ENCODE measurements at regions not wholly inside any gene's neighbourhood (a gene's known extent, or its start where the extent isn't known, plus 50 kb on each side); places are given as distances from the start of the nearest gene placed in this dataset.

DNA sequence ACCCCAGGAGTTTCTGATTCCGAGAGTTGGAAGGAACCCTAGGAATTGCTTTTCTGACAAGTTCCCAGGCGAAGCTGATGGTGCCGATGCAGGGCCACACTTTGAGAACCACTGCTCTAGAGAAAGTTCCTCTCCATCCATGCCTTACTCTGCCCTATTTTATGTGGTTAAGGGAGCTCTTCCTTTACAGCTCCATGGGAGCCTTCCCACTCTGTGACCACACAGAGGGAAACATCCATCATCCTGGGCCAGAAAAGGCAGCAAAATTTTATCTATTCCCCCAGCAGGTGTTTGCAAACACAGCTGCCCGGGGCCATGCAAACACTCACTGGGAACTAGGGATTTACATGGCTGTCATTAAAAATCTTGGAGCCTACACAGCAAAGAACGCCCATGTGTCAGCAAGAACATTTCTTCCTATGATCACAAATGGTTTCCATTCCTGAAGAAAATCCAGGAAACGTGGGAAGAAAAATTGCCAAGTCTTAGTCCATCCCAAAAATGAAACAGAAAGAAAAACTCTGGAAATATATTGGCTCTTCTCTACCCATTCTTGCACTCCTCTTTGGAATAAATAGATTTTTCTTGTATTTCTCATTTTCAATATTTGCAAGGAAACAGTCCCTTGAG, 252.7 kb downstream of the PMP22 start:
- H3K27me3 ChIP-seq (ENCODE audit: control insufficient read depth, insufficient read depth, low read length), result no peaks in the 10 kb centered on the region
- TF ChIP-seq, protein P1, sequence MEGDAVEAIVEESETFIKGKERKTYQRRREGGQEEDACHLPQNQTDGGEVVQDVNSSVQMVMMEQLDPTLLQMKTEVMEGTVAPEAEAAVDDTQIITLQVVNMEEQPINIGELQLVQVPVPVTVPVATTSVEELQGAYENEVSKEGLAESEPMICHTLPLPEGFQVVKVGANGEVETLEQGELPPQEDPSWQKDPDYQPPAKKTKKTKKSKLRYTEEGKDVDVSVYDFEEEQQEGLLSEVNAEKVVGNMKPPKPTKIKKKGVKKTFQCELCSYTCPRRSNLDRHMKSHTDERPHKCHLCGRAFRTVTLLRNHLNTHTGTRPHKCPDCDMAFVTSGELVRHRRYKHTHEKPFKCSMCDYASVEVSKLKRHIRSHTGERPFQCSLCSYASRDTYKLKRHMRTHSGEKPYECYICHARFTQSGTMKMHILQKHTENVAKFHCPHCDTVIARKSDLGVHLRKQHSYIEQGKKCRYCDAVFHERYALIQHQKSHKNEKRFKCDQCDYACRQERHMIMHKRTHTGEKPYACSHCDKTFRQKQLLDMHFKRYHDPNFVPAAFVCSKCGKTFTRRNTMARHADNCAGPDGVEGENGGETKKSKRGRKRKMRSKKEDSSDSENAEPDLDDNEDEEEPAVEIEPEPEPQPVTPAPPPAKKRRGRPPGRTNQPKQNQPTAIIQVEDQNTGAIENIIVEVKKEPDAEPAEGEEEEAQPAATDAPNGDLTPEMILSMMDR (IDR thresholded peaks at IDR 0.05; ENCODE audit: insufficient read depth, low read length, severe bottlenecking), result no peak
- no peak overlapping the region for H3K4me3 ChIP-seq (ENCODE audit: low read depth, low read length)
- no peak for DNase-seq (ENCODE audit: low read depth)
- H3K36me3 ChIP-seq (ENCODE audit: control insufficient read depth, insufficient read depth, low read length), result no peaks in the 10 kb centered on the region
- no peak for FAIRE-seq

DNA sequence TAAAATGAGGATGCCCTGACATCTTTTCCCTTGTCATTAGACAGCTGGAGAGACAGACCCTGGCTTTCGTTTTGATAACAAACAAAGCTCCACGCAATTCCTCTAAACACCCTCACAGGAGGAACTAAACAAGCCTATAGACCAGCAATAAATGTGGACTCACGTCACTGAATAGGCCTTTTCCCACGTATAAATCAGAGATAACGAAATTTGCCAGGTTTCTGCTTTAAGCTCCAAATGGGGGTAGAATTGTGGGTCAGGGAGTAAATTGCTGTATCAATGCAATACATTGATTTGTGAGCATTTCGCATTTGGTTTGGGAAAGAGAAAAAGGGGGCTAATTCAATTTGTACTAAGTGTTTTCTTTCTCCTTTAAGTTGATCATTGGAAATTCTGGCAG, 256.0 kb downstream of the PMP22 start:
- no peak overlapping the region for H3K4me3 ChIP-seq (ENCODE audit: low read depth, low read length)
- DNase-seq (ENCODE audit: low read depth), result no peak
- FAIRE-seq, result no peak
- H3K27me3 ChIP-seq (ENCODE audit: control insufficient read depth, insufficient read depth, low read length), result no peaks in the 10 kb centered on the region
- H3K36me3 ChIP-seq (ENCODE audit: control insufficient read depth, insufficient read depth, low read length), result no peaks in the 10 kb centered on the region
- TF ChIP-seq, protein P1 (IDR thresholded peaks at IDR 0.05; ENCODE audit: insufficient read depth, low read length, severe bottlenecking), result no peak

DNA sequence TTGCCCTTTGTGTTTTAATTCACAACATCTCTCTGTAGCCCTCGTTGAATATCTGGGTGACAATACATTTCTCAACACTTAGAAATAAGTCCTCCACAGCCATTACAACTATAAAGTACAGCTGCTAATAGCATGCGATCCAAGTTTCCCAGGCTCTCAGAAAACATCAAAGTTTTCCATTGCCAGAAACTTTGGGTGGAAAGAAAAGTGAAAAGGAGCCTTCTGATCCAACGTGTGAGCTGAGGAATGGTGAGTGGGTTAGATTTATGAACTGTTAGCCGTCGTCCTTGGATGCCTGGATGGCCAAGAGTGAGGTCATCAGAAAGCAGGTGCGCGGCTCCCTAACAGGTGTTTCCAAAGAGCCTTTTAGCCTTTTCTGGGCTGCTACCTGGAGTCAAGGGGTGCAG, 258.0 kb downstream of the PMP22 start:
- DNase-seq (ENCODE audit: low read depth) (no peak), FAIRE-seq (no peak)
- Histone ChIP-seq H3K4me3 (ENCODE audit: low read depth, low read length) (no peak overlapping the region), H3K36me3 (ENCODE audit: control insufficient read depth, insufficient read depth, low read length) (no peaks in the 10 kb centered on the region), H3K27me3 (ENCODE audit: control insufficient read depth, insufficient read depth, low read length) (no peaks in the 10 kb centered on the region)
- TF ChIP-seq, protein P1 (IDR thresholded peaks at IDR 0.05; ENCODE audit: insufficient read depth, low read length, severe bottlenecking), result no peak

DNA sequence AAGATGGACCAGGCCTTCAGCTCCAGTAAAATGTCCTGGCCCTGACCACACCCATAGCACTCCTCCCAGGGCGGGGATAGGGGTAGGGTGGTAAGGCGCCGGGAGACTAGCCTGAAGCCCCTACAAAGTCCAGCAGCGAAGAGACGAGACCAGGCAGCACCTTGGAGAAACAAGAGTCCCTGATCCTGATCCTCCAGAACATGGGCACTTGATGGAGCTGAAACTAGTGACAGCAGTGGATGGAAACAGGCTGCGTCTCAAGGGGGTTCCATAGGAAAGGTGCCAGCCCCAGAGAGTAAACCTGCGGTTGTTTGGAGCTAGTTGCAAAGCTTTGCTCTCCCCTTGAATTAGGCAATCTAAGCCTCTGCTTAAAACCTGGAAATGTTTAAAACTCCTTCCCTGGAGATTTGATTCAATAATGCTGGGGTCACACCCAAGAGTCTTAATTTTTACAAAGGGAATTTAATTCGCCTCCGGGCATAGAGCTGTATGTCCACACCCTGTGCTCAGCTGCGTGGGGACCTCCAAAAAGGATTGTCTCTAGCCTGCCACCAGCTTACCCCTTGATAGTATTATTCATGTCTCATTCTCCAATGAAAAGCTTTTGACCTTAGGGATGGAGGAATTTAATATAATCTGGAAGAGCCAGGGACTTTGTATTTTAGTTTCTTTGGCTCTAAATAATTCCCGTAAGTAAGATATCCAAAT, 258.6 kb downstream of the PMP22 start:
- DNase-seq (ENCODE audit: low read depth) (no peak), FAIRE-seq (no peak)
- no peak overlapping the region for H3K4me3 ChIP-seq (ENCODE audit: low read depth, low read length)
- no peaks in the 10 kb centered on the region for H3K27me3 ChIP-seq (ENCODE audit: control insufficient read depth, insufficient read depth, low read length)
- no peaks in the 10 kb centered on the region for H3K36me3 ChIP-seq (ENCODE audit: control insufficient read depth, insufficient read depth, low read length)
- TF ChIP-seq, protein P1 (IDR thresholded peaks at IDR 0.05; ENCODE audit: insufficient read depth, low read length, severe bottlenecking), result no peak

DNA sequence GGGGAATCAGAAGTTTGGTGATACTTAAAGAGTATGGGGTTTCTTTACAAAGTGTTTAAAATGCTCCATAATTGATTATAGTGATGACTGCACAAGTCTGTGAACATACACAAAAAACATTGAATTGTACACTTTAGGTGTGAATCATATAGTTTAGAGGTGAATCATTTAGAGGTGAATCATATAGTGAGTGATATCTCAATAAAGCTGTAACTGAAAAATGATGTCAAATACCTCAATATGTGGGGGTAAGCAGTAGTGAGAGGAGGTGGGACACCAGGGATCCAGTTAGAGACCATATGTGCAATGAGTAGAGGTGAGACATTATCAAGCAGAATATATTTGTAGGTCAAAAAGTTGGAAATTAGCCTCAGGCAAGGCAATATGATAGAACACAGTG, 264.5 kb downstream of the PMP22 start:
- H3K27me3 ChIP-seq (ENCODE audit: control insufficient read depth, insufficient read depth, low read length), result no peaks in the 10 kb centered on the region
- H3K36me3 ChIP-seq (ENCODE audit: control insufficient read depth, insufficient read depth, low read length), result no peaks in the 10 kb centered on the region
- no peak overlapping the region for H3K4me3 ChIP-seq (ENCODE audit: low read depth, low read length)
- FAIRE-seq, result no peak
- TF ChIP-seq, protein P1 (IDR thresholded peaks at IDR 0.05; ENCODE audit: insufficient read depth, low read length, severe bottlenecking), result no peak
- peak; percentile 73 for DNase-seq (ENCODE audit: low read depth)

All from bronchial epithelial cell (primary cell).